KBM-7 (cell line): ENCODE measurements at regions not wholly inside any gene's neighbourhood (a gene's known extent, or its start where the extent isn't known, plus 50 kb on each side); places are given as distances from the start of the nearest gene placed in this dataset.

Source experiments
- DNase-seq: peaks from one replicate; pipeline ENCODE4 v3.0.0-alpha.2; 2015
- in situ Hi-C: fragments of 300-500 bp; cut with MboI; formaldehyde crosslinking; loops from 2 replicates; pipeline ENCODE4 v1.14.3; 2020; ENCODE audit warnings: low sequenced_read_pairs, low pct_unique_long_range_greater_than_20kb, mixed read lengths

DNA sequence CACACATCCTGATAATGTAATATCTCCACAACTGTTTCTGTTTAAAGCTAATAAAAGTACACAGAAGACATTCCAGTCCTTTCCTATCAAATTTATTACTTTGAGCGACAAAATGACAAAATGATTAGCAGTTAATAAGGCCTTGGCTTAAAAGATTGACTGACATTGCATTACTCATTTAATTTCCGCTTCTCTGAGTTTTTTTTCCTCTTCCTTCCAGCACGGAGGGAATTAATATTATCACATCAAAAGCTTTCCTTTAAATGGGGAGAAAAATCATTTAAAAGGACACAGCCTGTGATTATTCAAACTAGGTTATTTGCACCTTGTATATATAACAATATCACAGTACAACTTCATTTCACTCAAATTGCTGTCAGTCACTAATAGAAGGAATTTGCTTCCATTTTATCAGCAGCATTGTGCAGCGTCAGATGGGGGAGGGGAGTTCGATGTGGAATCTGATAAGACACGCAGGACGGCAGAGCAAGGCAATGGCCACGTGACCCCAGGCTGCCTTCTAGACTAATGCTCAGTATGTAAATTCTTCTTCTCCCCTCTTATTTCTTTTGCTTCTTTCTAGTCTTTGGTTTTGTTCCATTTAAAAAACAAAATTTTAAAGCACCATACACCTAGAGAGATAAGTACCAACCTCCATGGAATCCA, 400.5 kb downstream of the IRX1 start:
- no peak for DNase-seq
- in situ Hi-C loops = no loop called here

DNA sequence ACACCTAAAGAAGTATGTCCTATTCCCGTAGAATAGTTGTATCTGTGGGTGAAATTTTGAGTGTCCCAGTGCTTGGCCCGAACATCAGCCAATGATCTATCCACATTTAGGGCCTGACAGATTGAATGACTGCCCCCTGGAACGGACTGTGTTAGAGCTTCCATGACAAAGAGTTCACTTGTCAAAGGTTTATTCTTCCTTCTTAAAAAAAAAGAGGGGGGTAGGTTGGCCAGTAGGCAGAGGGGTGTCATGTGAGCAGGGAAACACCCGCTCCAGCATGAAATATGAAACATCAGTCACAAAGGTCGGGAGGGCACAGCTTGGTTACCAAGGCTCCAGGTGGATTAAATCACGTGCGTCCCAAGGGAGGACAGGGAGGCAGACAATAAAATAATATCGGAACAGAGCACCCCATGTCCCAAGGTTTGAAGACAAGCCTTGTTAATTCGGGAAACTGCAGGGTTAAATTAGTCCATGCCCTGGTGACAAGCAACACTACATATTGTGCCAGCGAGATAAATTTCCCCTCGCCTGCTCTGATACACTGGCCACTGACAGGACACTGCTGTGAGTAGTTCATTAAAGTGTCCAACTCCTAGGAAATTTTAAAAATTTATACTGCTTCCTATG, 401.2 kb downstream of the IRX1 start:
- in situ Hi-C loops = no loop called here
- no peak for DNase-seq

DNA sequence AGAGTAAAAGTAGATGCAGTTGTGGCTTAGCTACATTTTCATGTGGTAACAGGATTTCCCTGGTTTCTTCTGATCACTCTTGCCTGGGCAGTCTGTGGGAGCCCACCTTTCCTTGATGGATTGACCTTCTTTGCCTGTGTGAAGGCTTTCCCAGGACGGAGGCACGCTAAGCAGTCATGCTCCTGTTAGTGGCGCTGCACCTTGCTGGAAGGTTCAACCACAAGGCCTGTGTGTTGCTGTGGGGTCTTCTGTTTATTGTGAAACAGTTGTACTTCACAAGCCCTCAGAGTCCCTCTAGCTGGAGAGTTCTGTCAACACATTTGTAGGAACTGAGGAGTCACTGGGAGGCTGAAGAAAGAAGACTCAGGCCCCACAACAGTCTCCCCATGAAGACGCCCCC, 402.0 kb downstream of the IRX1 start:
- in situ Hi-C loops = no loop called here
- no peak for DNase-seq

GRCh38 chr5:3999929-4000328, 404.3 kb downstream of the IRX1 start:
- DNase-seq = no peak

DNA sequence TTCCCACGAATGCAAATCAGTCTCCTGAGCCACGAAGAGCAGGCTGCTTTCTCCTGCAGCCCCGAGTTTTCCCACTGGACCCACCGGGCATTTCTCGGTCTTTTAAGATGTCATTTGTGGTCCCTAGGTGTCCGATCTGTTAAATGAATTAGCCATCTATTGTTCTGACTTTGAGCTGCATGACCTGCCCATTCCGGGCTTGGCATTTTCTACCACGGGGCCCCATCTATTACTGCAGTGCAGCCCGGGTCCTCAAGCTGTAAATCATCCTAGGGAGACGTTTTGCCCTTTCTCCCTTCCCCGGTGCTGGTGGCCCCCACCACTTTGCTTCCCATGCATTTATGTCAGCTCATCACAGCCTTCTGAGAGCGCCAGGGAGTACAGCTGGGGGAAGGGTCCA, 405.4 kb downstream of the IRX1 start:
- DNase-seq = no peak
- in situ Hi-C loops = no loop called here

More at GRCh38 chr5:3999929-4000328, 404.3 kb downstream of the IRX1 start:
- in situ Hi-C loops = no loop called here

DNA sequence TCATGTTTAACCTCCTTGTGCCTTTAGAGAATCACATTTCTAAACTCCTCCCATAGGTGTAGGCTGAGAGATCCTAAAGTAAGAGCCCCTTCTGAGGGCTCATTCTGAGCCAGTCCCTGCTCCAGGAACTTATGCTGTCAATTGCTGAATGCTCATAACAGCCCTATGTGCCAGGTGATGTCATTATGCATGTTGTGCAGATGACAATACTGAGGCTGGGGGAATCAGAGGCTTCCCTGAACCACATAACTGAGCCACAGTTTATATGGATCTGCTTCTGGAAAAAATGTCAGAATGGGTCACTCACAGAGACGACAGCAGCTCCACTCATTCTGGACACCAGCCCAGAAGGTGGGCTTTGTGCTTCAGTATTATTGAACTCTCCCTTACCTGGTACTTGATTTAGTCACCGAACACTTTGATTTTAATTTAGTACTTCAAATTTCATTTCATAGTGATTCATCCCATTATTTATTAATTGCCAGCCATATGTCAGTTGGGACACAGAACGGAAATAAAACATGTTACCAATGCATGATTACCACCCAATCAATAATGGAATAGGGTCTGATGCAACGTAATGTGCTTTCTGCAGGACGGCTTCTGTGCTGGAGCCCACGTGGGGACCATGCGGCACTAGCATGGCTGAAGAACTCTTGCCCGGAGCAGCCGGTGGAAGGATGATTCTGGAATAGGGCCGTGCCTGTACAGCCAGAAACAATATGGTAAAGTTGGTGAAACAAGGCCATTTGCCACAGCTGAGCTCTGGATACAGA, 406.3 kb downstream of the IRX1 start:
- in situ Hi-C loops = no loop called here

DNA sequence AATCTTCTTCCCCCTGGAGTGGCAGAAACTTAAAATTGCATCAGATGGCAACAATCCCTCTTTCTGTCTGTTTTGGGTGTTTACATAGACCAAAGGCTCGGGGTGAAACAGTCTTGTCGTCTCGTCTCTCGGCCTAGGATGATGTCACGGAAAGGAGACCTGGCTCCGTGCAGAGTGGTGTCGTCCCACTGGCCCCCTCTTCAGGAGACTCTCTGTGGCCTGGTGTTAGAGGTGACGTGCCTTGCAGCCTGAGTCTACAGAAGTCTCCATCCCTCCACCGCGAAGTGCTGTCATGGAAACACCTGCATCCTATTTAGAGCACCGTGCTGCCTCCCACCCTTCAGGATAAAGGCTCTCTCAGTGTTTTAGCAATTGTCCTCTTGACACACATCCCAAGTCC, 409.7 kb downstream of the IRX1 start:
- no peak for DNase-seq
- in situ Hi-C loops = no loop called here

More for the DNA sequence above, 406.3 kb downstream of the IRX1 start:
- no peak for DNase-seq

DNA sequence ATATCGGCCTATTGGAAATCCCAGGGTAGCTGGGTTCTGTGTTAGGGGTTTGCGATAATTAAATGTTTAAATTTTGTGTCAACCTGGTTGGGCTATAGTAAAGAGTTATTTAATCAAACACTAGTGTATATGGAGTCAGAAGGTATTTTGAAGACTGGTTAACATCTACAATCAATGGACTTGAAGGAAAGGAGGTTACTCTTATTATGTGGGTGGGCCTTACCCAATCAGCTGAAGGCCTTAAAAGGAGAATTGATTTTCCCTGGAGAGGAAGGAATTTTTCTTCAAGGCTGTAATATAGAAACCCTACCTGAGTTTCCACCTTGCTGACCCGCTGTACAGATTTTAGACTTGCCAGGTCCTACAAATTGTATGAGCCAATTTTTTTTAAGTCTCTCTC, 411.4 kb downstream of the IRX1 start:
- in situ Hi-C loops = no loop called here

DNA sequence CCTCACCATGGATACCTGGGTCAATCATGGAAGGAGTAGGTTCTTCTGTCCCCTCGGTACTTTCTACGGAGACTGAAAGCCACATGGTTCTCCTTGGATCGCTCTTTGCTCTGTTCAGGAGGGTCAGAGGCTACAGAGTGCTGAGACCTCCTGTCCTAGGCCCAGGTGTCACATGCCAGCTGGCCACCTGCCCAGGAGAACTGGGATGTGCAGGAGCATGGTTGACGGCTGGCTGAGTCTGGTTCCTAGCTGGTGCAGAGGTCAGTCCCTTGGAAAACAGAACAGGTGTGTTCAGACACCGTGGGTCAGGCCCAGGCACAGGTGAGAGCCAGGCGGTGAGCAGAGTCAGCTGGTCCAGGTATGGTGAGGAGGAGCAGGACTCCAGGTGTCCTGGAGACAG, 416.3 kb downstream of the IRX1 start:
- DNase-seq = no peak

More for the DNA sequence above, 411.4 kb downstream of the IRX1 start:
- DNase-seq = no peak

GRCh38 chr5:4013106-4013898, 417.7 kb downstream of the IRX1 start:
- no peak for DNase-seq
- in situ Hi-C loops = no loop called here

More for the DNA sequence above, 416.3 kb downstream of the IRX1 start:
- in situ Hi-C loops = no loop called here

- no peak for DNase-seq
- in situ Hi-C loops = no loop called here
Measured at GRCh38 chr5:4015709-4016108, 420.1 kb downstream of the IRX1 start.

DNA sequence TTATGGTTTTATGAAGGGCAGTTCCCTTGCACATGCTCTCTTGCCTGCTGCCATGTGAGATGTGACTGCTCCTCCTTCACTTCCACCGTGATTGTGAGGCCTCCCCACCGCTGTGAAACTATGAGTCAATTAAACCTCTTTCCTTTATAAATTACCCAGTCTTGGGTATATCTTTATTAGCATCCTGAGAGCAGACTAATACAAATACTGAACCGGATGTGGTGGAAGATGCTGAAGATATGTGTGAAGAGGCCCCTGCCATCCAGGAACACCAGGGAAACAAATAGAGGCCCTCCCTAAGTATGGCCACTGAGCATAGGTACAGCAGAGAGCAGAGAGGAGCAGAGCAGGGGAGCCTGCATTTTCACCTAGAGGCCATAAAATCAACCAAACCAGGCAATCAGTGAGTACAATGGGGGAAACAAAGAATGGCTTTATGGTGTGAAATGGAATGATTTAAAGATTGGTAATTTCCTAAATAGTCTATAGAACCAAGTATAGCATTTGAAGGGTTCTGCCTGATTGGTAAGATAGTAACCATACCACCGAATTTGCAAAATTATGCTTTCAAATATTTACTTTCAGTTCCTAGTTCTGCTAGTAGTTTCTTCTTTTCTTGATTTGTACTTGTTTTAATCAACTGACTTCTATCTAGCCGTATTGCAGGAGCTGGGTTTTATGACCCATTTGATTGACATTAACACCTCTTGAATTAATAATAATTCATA, 421.6 kb downstream of the IRX1 start:
- no peak for DNase-seq
- in situ Hi-C loops = no loop called here

GRCh38 chr5:4018007-4018406, 422.4 kb downstream of the IRX1 start:
- in situ Hi-C loops = no loop called here
- DNase-seq = no peak

- DNase-seq = no peak
- in situ Hi-C loops = no loop called here
Measured at GRCh38 chr5:4019009-4019769, 423.6 kb downstream of the IRX1 start.

DNA sequence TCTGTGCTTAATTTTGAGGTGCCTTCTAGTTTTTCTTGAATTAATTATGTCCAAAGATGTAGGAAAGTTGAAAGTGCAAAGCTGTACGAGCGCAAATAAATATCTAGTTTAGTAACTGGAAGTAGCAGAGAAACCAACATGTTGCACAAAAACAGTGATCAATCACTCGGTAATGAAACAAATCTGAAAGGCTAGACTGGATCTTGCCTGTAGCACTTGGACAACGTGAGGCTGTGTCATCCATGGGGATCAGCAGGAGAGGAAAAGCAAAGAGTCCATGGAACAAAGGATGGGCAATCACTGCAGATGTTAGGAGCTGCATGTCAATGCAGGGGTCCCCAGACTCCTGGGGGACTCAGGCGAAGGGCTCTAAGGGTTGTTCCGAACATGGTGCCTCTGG, 424.2 kb downstream of the IRX1 start:
- in situ Hi-C loops = no loop called here
- DNase-seq = no peak

GRCh38 chr5:4020400-4020799, 424.8 kb downstream of the IRX1 start:
- in situ Hi-C loops = no loop called here
- no peak for DNase-seq

- DNase-seq = no peak
Measured at GRCh38 chr5:4022056-4022670, 426.5 kb downstream of the IRX1 start.

More at GRCh38 chr5:4022056-4022670, 426.5 kb downstream of the IRX1 start:
- in situ Hi-C loops = no loop called here
